ENCODE measurements at regions not wholly inside any gene's neighbourhood (a gene's known extent, or its start where the extent isn't known, plus 50 kb on each side); places are given as distances from the start of the nearest gene placed in this dataset.

- Histone ChIP-seq H2AK5ac (ENCODE audit: low read length) (no peak overlapping the region), H3K4ac (ENCODE audit: low read depth, low read length) (no peak overlapping the region), H3K9ac (ENCODE audit: low read length) (no peak overlapping the region), H4K91ac (ENCODE audit: low read depth, low read length) (no peak overlapping the region), H3K36me3 (ENCODE audit: control insufficient read depth in 1 of 2, insufficient read depth in 2 of 2, low read length in 2 of 2) (no peaks in the 10 kb centered on the region), H3K14ac (ENCODE audit: low read length) (no peak overlapping the region), H2BK5ac (ENCODE audit: low read depth, low read length, poor library complexity) (no peak overlapping the region), H3K4me1 (ENCODE audit: control insufficient read depth in 1 of 2, insufficient read depth in 2 of 2, low read length in 2 of 2) (no peaks in the 10 kb centered on the region), H3K23ac (ENCODE audit: low read length) (no peak overlapping the region), H2AFZ (ENCODE audit: insufficient read depth, low read length, poor library complexity) (no peak overlapping the region), H3K27ac (ENCODE audit: low read depth, low read length) (no peak overlapping the region), H3K9me3 (ENCODE audit: insufficient read depth, low read depth, low read length) (no peaks in the 10 kb centered on the region), H3K4me3 (ENCODE audit: low read depth, low read length) (no peak overlapping the region), H3K79me2 (ENCODE audit: control insufficient read depth, insufficient read depth, low read length, poor library complexity) (no peaks in the 10 kb centered on the region), H3K4me2 (ENCODE audit: low read length) (no peak overlapping the region), H4K12ac (ENCODE audit: low read depth, low read length) (no peak overlapping the region), H3K18ac (ENCODE audit: low read length) (no peak overlapping the region), H2BK12ac (ENCODE audit: low read length) (no peak overlapping the region), H3K27me3 (ENCODE audit: insufficient read depth, low read length) (no peaks in the 10 kb centered on the region), H3K79me1 (ENCODE audit: low read length) (no peaks in the 10 kb centered on the region), H4K8ac (ENCODE audit: low read depth, low read length) (no peak overlapping the region), H2BK120ac (ENCODE audit: insufficient read depth, low read length, poor library complexity) (no peak overlapping the region)
- no peak for DNase-seq
- no CpG with 5 or more reads among the region's 1 CpG for WGBS (ENCODE audit: extremely low coverage, insufficient coverage, insufficient read length)
Observed at GRCh38 chr2:187093771-187094412, 244.9 kb upstream of the ZSWIM2 start.

- Histone ChIP-seq H3K79me1 (ENCODE audit: low read length) (no peaks in the 10 kb centered on the region), H3K27ac (ENCODE audit: low read depth, low read length) (no peak overlapping the region), H2BK12ac (ENCODE audit: low read length) (no peak overlapping the region), H3K18ac (ENCODE audit: low read length) (no peak overlapping the region), H4K91ac (ENCODE audit: low read depth, low read length) (no peak overlapping the region), H3K36me3 (ENCODE audit: control insufficient read depth in 1 of 2, insufficient read depth in 2 of 2, low read length in 2 of 2) (no peaks in the 10 kb centered on the region), H3K4me1 (ENCODE audit: control insufficient read depth in 1 of 2, insufficient read depth in 2 of 2, low read length in 2 of 2) (no peaks in the 10 kb centered on the region), H3K23ac (ENCODE audit: low read length) (no peak overlapping the region), H3K9me3 (ENCODE audit: insufficient read depth, low read depth, low read length) (no peaks in the 10 kb centered on the region), H4K12ac (ENCODE audit: low read depth, low read length) (no peak overlapping the region), H3K79me2 (ENCODE audit: control insufficient read depth, insufficient read depth, low read length, poor library complexity) (no peaks in the 10 kb centered on the region), H3K14ac (ENCODE audit: low read length) (no peak overlapping the region), H2BK5ac (ENCODE audit: low read depth, low read length, poor library complexity) (no peak overlapping the region), H2BK120ac (ENCODE audit: insufficient read depth, low read length, poor library complexity) (no peak overlapping the region), H4K8ac (ENCODE audit: low read depth, low read length) (no peak overlapping the region), H3K4me2 (ENCODE audit: low read length) (no peak overlapping the region), H3K4ac (ENCODE audit: low read depth, low read length) (no peak overlapping the region), H2AK5ac (ENCODE audit: low read length) (no peak overlapping the region), H3K9ac (ENCODE audit: low read length) (no peak overlapping the region), H2AFZ (ENCODE audit: insufficient read depth, low read length, poor library complexity) (no peak overlapping the region), H3K27me3 (ENCODE audit: insufficient read depth, low read length) (no peaks in the 10 kb centered on the region), H3K4me3 (ENCODE audit: low read depth, low read length) (no peak overlapping the region)
- no peak for DNase-seq
- no CpG with 5 or more reads among the region's 1 CpG for WGBS (ENCODE audit: extremely low coverage, insufficient coverage, insufficient read length)
Observed at GRCh38 chr2:187091664-187092063, 242.7 kb upstream of the ZSWIM2 start.

GRCh38 chr2:187084524-187084923, 235.6 kb upstream of the ZSWIM2 start:
- Histone ChIP-seq H3K79me1 (ENCODE audit: low read length) (no peaks in the 10 kb centered on the region), H3K4me3 (ENCODE audit: low read depth, low read length) (no peak overlapping the region), H3K23ac (ENCODE audit: low read length) (no peak overlapping the region), H3K27me3 (ENCODE audit: insufficient read depth, low read length) (no peaks in the 10 kb centered on the region), H3K36me3 (ENCODE audit: control insufficient read depth in 1 of 2, insufficient read depth in 2 of 2, low read length in 2 of 2) (no peaks in the 10 kb centered on the region), H4K8ac (ENCODE audit: low read depth, low read length) (no peak overlapping the region), H3K27ac (ENCODE audit: low read depth, low read length) (no peak overlapping the region), H2BK12ac (ENCODE audit: low read length) (no peak overlapping the region), H3K4me2 (ENCODE audit: low read length) (no peak overlapping the region), H3K14ac (ENCODE audit: low read length) (no peak overlapping the region), H4K91ac (ENCODE audit: low read depth, low read length) (no peak overlapping the region), H3K4ac (ENCODE audit: low read depth, low read length) (no peak overlapping the region), H3K79me2 (ENCODE audit: control insufficient read depth, insufficient read depth, low read length, poor library complexity) (no peaks in the 10 kb centered on the region), H3K18ac (ENCODE audit: low read length) (no peak overlapping the region), H3K4me1 (ENCODE audit: control insufficient read depth in 1 of 2, insufficient read depth in 2 of 2, low read length in 2 of 2) (no peaks in the 10 kb centered on the region), H2AK5ac (ENCODE audit: low read length) (no peak overlapping the region), H2BK5ac (ENCODE audit: low read depth, low read length, poor library complexity) (no peak overlapping the region), H4K12ac (ENCODE audit: low read depth, low read length) (no peak overlapping the region), H2BK120ac (ENCODE audit: insufficient read depth, low read length, poor library complexity) (no peak overlapping the region), H2AFZ (ENCODE audit: insufficient read depth, low read length, poor library complexity) (no peak overlapping the region), H3K9me3 (ENCODE audit: insufficient read depth, low read depth, low read length) (no peaks in the 10 kb centered on the region), H3K9ac (ENCODE audit: low read length) (no peak overlapping the region)
- DNase-seq, result no peak

- Histone ChIP-seq H4K91ac (ENCODE audit: low read depth, low read length) (no peak overlapping the region), H3K9me3 (ENCODE audit: insufficient read depth, low read depth, low read length) (no peaks in the 10 kb centered on the region), H3K14ac (ENCODE audit: low read length) (no peak overlapping the region), H3K18ac (ENCODE audit: low read length) (no peak overlapping the region), H3K27me3 (ENCODE audit: insufficient read depth, low read length) (no peaks in the 10 kb centered on the region), H3K23ac (ENCODE audit: low read length) (no peak overlapping the region), H3K36me3 (ENCODE audit: control insufficient read depth in 1 of 2, insufficient read depth in 2 of 2, low read length in 2 of 2) (no peaks in the 10 kb centered on the region), H3K4me1 (ENCODE audit: control insufficient read depth in 1 of 2, insufficient read depth in 2 of 2, low read length in 2 of 2) (no peaks in the 10 kb centered on the region), H2AFZ (ENCODE audit: insufficient read depth, low read length, poor library complexity) (no peak overlapping the region), H2BK5ac (ENCODE audit: low read depth, low read length, poor library complexity) (no peak overlapping the region), H3K4ac (ENCODE audit: low read depth, low read length) (no peak overlapping the region), H3K4me2 (ENCODE audit: low read length) (no peak overlapping the region), H3K4me3 (ENCODE audit: low read depth, low read length) (no peak overlapping the region), H3K9ac (ENCODE audit: low read length) (no peak overlapping the region), H2BK120ac (ENCODE audit: insufficient read depth, low read length, poor library complexity) (no peak overlapping the region), H2AK5ac (ENCODE audit: low read length) (no peak overlapping the region), H4K12ac (ENCODE audit: low read depth, low read length) (no peak overlapping the region), H3K27ac (ENCODE audit: low read depth, low read length) (no peak overlapping the region), H2BK12ac (ENCODE audit: low read length) (no peak overlapping the region), H4K8ac (ENCODE audit: low read depth, low read length) (no peak overlapping the region), H3K79me1 (ENCODE audit: low read length) (no peaks in the 10 kb centered on the region), H3K79me2 (ENCODE audit: control insufficient read depth, insufficient read depth, low read length, poor library complexity) (no peaks in the 10 kb centered on the region)
- DNase-seq, result no peak
- no CpG with 5 or more reads among the region's 1 CpG for WGBS (ENCODE audit: extremely low coverage, insufficient coverage, insufficient read length)
Observed at GRCh38 chr2:187081461-187081860, 232.5 kb upstream of the ZSWIM2 start.
